Renal cortical epithelial cell (primary cell): ENCODE measurements at regions not wholly inside any gene's neighbourhood (a gene's known extent, or its start where the extent isn't known, plus 50 kb on each side); places are given as distances from the start of the nearest gene placed in this dataset.
"Not testable (repeated sequence)": the region's sequence is repeated elsewhere in the genome, so short reads cannot be mapped to it uniquely, and the experiment has no call there.

Experiments
- DNase-seq: peaks from one replicate; pipeline ENCODE4 v3.0.0-alpha.2; 2011; ENCODE audit warnings: low read depth

- no peak for DNase-seq
These were observed 69.8 kb upstream of the SERP2 start for GRCh38 chr13:44303681-44304432.

- DNase-seq = no peak
These were observed 69.2 kb upstream of the SERP2 start for GRCh38 chr13:44304433-44304725.

GRCh38 chr13:44305286-44305685, 68.3 kb upstream of the SERP2 start:
- no peak for DNase-seq

- DNase-seq = peak; percentile 89
These were observed 67.7 kb upstream of the SERP2 start for GRCh38 chr13:44305917-44306370.

GRCh38 chr13:44306371-44307192, 67.0 kb upstream of the SERP2 start:
- DNase-seq = peak; percentile 98

GRCh38 chr13:44307255-44307654, 66.4 kb upstream of the SERP2 start:
- no peak for DNase-seq

- DNase-seq = no peak
These were observed 65.8 kb upstream of the SERP2 start for GRCh38 chr13:44307844-44308243.

DNA sequence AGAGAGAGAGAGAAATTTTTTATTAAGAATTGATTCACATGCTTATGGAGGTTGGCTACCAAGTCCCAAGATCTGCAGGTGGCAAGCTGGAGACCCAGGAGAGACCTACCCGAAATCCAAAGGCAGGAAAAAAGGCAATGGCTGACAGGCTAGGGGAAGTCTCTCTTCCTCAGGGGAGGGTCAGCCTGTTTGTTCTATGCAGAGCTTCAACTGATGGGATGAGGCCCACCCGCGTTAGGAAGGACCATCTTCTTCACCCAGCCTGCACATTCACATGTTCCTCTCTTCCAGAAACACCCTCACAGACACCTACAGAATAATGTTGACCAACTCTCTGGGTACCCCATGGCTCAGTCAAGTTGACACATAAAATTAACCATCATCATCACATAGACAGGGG, 65.3 kb upstream of the SERP2 start:
- DNase-seq = no peak

DNA sequence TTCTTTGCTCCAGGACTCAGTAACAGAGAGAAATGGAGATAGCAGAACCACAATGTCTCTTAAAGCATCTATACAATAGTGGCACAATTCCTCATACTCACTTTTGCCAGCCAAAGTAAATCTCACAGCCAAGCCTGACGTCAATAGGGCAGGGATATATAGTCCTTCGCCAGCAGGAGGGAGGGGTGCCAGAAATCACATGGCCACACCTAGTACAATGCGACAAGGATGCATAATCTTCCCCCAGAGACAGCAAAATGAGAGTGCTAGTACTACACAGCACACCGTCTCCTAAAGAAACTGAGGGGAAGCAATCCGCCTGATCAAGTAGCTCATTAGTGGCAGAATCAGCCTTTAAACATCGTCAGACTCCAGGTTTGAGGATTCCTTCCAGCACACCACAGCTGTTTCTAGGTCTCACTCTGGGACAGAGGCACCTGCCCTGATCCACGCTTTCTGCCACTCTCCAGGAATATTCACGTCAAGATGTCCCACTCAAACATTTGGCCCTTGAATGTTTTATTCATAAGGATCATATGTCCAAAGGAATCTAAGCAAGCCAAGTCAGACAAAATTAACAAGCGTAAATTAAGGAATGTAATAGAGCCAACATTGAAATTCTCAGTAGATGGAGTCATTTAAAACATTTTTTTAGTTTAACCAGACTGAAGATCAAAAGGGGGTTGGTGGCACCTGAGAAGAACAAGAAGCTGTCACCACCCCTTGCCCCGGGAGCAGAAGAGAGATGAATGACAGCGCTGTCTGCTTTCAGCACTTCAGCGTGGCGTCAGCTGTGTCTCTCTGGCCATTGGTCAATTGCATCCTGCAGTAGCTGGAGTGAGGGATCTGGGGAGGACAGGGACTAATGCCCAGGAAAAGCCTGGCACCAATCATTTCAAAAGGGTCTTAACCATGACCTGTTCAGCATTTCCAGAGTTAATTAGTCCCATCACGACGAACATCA, 63.5 kb upstream of the SERP2 start:
- no peak for DNase-seq

DNA sequence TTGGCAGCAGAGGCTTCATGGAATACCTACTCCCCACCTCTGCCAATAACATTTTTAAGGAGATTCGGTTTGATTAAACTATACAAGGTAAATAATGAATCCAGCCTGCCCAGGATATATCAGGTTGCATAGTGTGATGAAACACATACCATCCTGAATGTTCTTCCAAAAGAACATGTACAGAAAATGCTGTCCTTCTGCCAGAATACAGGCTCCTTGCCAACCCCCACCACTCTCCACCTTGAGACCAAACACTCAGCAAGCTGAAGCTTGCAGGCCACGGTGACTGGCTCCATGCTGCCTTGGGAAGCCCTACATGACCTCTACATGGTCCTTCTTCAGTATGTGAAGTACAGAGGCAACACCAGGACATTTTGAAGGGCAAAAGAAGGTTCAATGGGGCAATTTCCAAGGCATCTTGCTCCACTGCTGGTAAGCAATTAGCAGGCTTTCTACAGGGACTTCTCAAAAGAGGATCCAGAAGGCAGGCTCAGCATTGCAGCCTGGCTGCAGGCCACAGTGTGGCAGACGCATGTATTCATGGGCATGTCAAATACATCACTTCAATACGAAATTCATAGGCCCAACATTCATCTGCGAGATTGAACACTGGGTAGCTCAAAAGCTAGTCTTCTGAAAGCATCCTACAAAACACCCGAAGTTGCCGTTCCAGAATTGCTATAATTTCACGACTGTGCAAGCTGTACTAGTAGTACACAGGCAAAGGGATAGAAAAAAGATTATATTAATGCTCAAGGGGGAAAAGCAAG, 62.4 kb upstream of the SERP2 start:
- DNase-seq = no peak

GRCh38 chr13:44312131-44312530, 61.5 kb upstream of the SERP2 start:
- DNase-seq = no peak

- peak; percentile 96 for DNase-seq
These were observed 60.6 kb upstream of the SERP2 start for GRCh38 chr13:44312834-44313551.

DNA sequence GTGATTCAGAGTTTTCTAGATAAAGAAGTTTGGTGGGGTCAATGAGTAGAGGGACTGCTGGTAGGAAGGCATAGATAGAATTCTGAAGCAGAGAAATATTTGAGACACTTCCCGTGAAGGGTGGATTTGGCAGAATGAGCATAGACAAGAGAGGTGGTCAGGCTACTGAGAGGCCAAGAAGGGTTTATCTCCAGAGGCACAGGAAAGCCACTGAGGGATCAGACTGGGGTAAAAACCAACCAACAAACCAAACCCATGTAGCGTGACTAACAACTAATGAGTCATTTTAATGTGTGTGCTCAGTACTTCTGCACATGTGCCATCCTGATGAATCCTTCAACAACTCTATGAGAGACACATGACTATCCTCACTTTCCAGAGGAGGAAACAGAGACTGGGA, 60.0 kb upstream of the SERP2 start:
- peak; percentile 97 for DNase-seq

DNA sequence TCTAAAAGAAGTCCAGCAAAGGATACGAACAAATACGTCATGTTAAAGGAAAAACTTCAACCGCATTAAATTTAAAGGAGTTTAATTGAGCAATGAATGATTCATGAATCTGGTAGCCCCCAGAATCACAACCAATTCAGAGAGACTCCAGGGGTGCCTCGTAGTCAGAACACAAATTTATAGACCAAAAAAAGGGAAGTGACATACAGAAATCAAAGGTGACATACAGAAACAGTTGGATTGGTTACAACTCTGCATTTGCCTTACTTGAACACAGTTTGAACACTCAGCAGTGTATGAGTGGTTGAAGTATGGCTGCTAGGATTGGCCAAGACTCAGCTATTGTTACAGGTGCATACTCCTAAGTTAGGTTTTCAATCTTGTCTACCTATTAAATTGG, 59.5 kb upstream of the SERP2 start:
- not testable (repeated sequence) for DNase-seq

DNA sequence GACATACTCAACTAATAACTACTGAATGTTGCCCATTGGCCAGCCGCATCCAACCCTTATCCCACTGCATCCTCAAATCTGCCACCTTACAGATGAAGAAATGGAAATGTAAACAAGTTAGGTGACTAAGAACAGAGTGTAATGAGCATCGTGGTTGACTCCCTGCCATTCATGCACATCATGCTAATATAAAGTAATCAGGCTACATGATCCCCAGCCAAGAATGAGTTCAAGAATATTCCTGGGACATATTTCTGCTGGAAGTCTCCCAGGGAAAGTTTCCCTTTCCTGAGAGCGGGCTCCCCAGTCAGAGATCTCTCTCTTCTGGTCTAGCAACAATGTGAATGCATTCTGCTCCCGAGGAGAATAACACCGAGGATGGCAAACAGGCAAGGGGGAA, 55.9 kb upstream of the SERP2 start:
- peak; percentile 73 for DNase-seq

- peak; percentile 72 for DNase-seq
These were observed 55.5 kb upstream of the SERP2 start for GRCh38 chr13:44318161-44318560.

DNA sequence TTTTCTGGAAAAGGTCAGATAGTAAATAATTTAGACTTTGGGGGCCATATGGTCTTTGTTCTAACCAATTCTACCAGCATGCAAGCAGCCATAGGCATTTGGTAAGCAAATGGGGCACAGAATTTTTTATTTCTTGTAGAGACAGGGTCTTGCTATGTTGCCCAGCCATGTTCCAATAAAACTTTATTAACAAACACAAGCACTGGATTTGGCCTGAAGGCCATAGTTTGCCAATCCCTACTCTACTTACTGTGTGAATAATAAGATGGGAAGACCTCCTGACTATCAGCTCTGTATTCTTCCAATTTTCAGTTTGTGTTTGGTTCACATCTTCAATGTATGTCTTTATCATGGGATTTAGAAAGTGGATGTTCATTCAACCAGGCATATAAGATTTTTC, 53.0 kb upstream of the SERP2 start:
- DNase-seq = no peak

DNA sequence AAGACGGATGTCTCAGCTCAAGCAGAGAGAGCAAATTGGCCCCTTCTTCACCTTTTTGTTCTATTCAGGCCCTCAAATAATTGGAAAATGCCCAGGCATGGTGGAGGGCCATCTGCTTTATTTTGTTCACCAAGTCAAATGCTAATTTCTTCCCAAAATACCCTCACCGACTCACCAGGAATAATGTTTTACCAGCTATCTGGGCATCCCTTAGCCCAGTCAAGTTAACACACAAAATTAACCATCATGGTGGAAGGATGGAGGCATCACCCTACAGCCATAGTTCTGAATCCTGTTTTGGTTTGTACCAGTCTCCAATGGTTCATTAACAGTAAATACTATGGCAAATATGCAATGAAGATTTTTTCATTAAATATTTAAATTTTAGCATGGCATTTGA, 51.7 kb upstream of the SERP2 start:
- DNase-seq = no peak

- no peak for DNase-seq
These were observed 50.7 kb upstream of the SERP2 start for GRCh38 chr13:44322928-44323327.

- no peak for DNase-seq
These were observed 49.9 kb upstream of the SERP2 start for GRCh38 chr13:44323754-44324153.
